MM.1S (cell line): ENCODE measurements at regions not wholly inside any gene's neighbourhood (a gene's known extent, or its start where the extent isn't known, plus 50 kb on each side); places are given as distances from the start of the nearest gene placed in this dataset.

Experiments
- DNase-seq: peaks from one replicate; pipeline ENCODE4 v3.0.0-alpha.2; 2015
- H2AFZ ChIP-seq: fragments of 300-600 bp; sonication (generic); 2 replicates; pipeline ENCODE4 v1.6.0; 2016; ENCODE audit warnings: antibody characterized with exemption, low read length
- H3F3A ChIP-seq: fragments of 300-600 bp; sonication (generic); 2 replicates; pipeline ENCODE4 v1.6.1; 2016; ENCODE audit warnings: mild to moderate bottlenecking, antibody characterized with exemption, low read length, moderate library complexity, mixed read lengths; ENCODE audit not compliant: insufficient read depth
- H3K27ac ChIP-seq: fragments of 300-600 bp; sonication (generic); 2 replicates; pipeline ENCODE4 v1.5.1; 2016; ENCODE audit warnings: mild to moderate bottlenecking, low read length
- H3K27me3 ChIP-seq: fragments of 300-600 bp; sonication (generic); replicated peaks from 2 replicates; pipeline ENCODE4 v1.6.0; 2016; ENCODE audit warnings: low read length; ENCODE audit not compliant: insufficient read depth
- H3K36me3 ChIP-seq: fragments of 300-600 bp; sonication (generic); replicated peaks from 2 replicates; pipeline ENCODE4 v1.6.1; 2016; ENCODE audit warnings: mild to moderate bottlenecking, low read length, mixed read lengths; ENCODE audit not compliant: insufficient read depth
- H3K4me1 ChIP-seq: fragments of 300-600 bp; sonication (generic); 2 replicates; pipeline ENCODE4 v1.6.1; 2016; ENCODE audit warnings: low read length, mixed read lengths
- H3K4me2 ChIP-seq: fragments of 300-600 bp; sonication (generic); 2 replicates; pipeline ENCODE4 v1.6.0; 2016; ENCODE audit warnings: low read depth, low read length
- H3K4me3 ChIP-seq: fragments of 300-600 bp; sonication (generic); 2 replicates; pipeline ENCODE4 v1.5.1; 2016; ENCODE audit warnings: low read length, mixed read lengths
- H3K79me2 ChIP-seq: fragments of 300-600 bp; sonication (generic); 2 replicates; pipeline ENCODE4 v1.6.1; 2016; ENCODE audit warnings: mixed run types, low read length, mixed read lengths
- H3K9ac ChIP-seq: fragments of 300-600 bp; sonication (generic); 2 replicates; pipeline ENCODE4 v1.6.1; 2016; ENCODE audit warnings: low read length, mixed read lengths
- H3K9me2 ChIP-seq: fragments of 300-600 bp; sonication (generic); replicated peaks from 2 replicates; pipeline ENCODE4 v1.6.1; 2016; ENCODE audit warnings: mild to moderate bottlenecking, low read length, mixed read lengths; ENCODE audit not compliant: insufficient read depth
- H3K9me3 ChIP-seq: fragments of 300-600 bp; sonication (generic); replicated peaks from 2 replicates; pipeline ENCODE4 v1.6.1; 2016; ENCODE audit warnings: mild to moderate bottlenecking, low read length, mixed read lengths; ENCODE audit not compliant: insufficient read depth
- H4K20me1 ChIP-seq: fragments of 300-600 bp; sonication (generic); 2 replicates; pipeline ENCODE4 v1.6.1; 2016; ENCODE audit warnings: mild to moderate bottlenecking, low read length, moderate library complexity, mixed read lengths; ENCODE audit not compliant: insufficient read depth
- EZH2 ChIP-seq: fragments of 300-600 bp; sonication (generic); optimal IDR thresholded peaks from 2 replicates; pipeline ENCODE3; 2017; ENCODE audit warnings: low read depth, mild to moderate bottlenecking, antibody characterized with exemption, low read length, mixed read lengths
- EZH2phosphoT487 ChIP-seq: fragments of 300-600 bp; sonication (generic); IDR thresholded peaks from 2 replicates; pipeline ENCODE4 v1.6.1; 2018; ENCODE audit warnings: antibody characterized with exemption, low read length
- TF ChIP-seq, protein P1 (sequence below): fragments of 300-600 bp; sonication (generic); IDR thresholded peaks from 2 replicates; pipeline ENCODE4 v1.5.1; 2016; ENCODE audit warnings: antibody characterized with exemption, low read length, mixed read lengths

GRCh38 chr11:116563712-116564047 lies 209.1 kb downstream of the BUD13 start:
- TF ChIP-seq, protein P1, sequence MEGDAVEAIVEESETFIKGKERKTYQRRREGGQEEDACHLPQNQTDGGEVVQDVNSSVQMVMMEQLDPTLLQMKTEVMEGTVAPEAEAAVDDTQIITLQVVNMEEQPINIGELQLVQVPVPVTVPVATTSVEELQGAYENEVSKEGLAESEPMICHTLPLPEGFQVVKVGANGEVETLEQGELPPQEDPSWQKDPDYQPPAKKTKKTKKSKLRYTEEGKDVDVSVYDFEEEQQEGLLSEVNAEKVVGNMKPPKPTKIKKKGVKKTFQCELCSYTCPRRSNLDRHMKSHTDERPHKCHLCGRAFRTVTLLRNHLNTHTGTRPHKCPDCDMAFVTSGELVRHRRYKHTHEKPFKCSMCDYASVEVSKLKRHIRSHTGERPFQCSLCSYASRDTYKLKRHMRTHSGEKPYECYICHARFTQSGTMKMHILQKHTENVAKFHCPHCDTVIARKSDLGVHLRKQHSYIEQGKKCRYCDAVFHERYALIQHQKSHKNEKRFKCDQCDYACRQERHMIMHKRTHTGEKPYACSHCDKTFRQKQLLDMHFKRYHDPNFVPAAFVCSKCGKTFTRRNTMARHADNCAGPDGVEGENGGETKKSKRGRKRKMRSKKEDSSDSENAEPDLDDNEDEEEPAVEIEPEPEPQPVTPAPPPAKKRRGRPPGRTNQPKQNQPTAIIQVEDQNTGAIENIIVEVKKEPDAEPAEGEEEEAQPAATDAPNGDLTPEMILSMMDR = no peak
- no peak for TF ChIP-seq EZH2
- TF ChIP-seq EZH2phosphoT487 = no peak
- no peaks in the 10 kb centered on the region for H3K27me3 ChIP-seq
- no peaks in the 10 kb centered on the region for H3K9me3 ChIP-seq
- H3K4me2 ChIP-seq = no peak overlapping the region
- no peak overlapping the region for H3K27ac ChIP-seq
- H3K9me2 ChIP-seq = no peaks in the 10 kb centered on the region
- H3K4me1 ChIP-seq = no peaks in the 10 kb centered on the region
- H4K20me1 ChIP-seq = no peaks in the 10 kb centered on the region
- no peak for DNase-seq
- no peaks in the 10 kb centered on the region for H3K79me2 ChIP-seq
- no peak overlapping the region for H2AFZ ChIP-seq
- H3K4me3 ChIP-seq = no peak overlapping the region
- H3K36me3 ChIP-seq = no peaks in the 10 kb centered on the region
- no peaks in the 10 kb centered on the region for H3F3A ChIP-seq
- no peak overlapping the region for H3K9ac ChIP-seq

GRCh38 chr11:116563028-116563711 lies 209.6 kb downstream of the BUD13 start:
- no peak overlapping the region for H2AFZ ChIP-seq
- no peak overlapping the region for H3K27ac ChIP-seq
- no peaks in the 10 kb centered on the region for H3K79me2 ChIP-seq
- no peak overlapping the region for H3K9ac ChIP-seq
- H3K9me3 ChIP-seq = no peaks in the 10 kb centered on the region
- H3K36me3 ChIP-seq = no peaks in the 10 kb centered on the region
- no peak overlapping the region for H3K4me2 ChIP-seq
- H3K4me1 ChIP-seq = no peaks in the 10 kb centered on the region
- no peaks in the 10 kb centered on the region for H3K9me2 ChIP-seq
- H3F3A ChIP-seq = no peaks in the 10 kb centered on the region
- no peak for DNase-seq
- no peaks in the 10 kb centered on the region for H4K20me1 ChIP-seq
- no peak overlapping the region for H3K4me3 ChIP-seq
- TF ChIP-seq, protein P1 = no peak
- no peak for TF ChIP-seq EZH2
- no peak for TF ChIP-seq EZH2phosphoT487
- no peaks in the 10 kb centered on the region for H3K27me3 ChIP-seq

GRCh38 chr11:116560589-116560988 lies 212.2 kb downstream of the BUD13 start:
- Histone ChIP-seq H3F3A (no peaks in the 10 kb centered on the region), H3K9me2 (no peaks in the 10 kb centered on the region), H3K27ac (no peak overlapping the region), H2AFZ (no peak overlapping the region), H3K9me3 (no peaks in the 10 kb centered on the region), H3K27me3 (no peaks in the 10 kb centered on the region), H3K4me2 (no peak overlapping the region), H3K4me1 (no peaks in the 10 kb centered on the region), H3K9ac (no peak overlapping the region), H3K79me2 (no peaks in the 10 kb centered on the region), H4K20me1 (no peaks in the 10 kb centered on the region), H3K36me3 (no peaks in the 10 kb centered on the region), H3K4me3 (no peak overlapping the region)
- DNase-seq = no peak
- TF ChIP-seq EZH2phosphoT487 (no peak), EZH2 (no peak)
- TF ChIP-seq, protein P1 = no peak
